ENCODE measurements at regions not wholly inside any gene's neighbourhood (a gene's known extent, or its start where the extent isn't known, plus 50 kb on each side); places are given as distances from the start of the nearest gene placed in this dataset.
"Not testable (repeated sequence)": the region's sequence is repeated elsewhere in the genome, so short reads cannot be mapped to it uniquely, and the experiment has no call there.

- not testable (repeated sequence) for TF ChIP-seq POLR2A (IDR thresholded peaks at IDR 0.05; ENCODE audit: low read length); GATA1 (IDR thresholded peaks at IDR 0.05; ENCODE audit: low read depth, low read length)
These were observed 174.2 kb upstream of the NBPF19 start for GRCh38 chr1:149300478-149301218.
